SK-N-MC (cell line): ENCODE measurements at regions not wholly inside any gene's neighbourhood (a gene's known extent, or its start where the extent isn't known, plus 50 kb on each side); places are given as distances from the start of the nearest gene placed in this dataset.

Experiments used
- EZH2 ChIP-seq: fragments of 200-600 bp; sonication (generic); IDR thresholded peaks from one replicate; pipeline ENCODE4 v1.6.1; 2017; ENCODE audit warnings: antibody characterized with exemption
- FOXP2 ChIP-seq: optimal IDR thresholded peaks from 2 replicates; pipeline ENCODE3; 2011; ENCODE audit warnings: mild to moderate bottlenecking, moderate library complexity; ENCODE audit not compliant: insufficient read depth; ENCODE audit errors: extremely low read length, control extremely low read depth

GRCh38 chr15:39029741-39030140 lies 465.1 kb upstream of the RASGRP1 start:
- TF ChIP-seq EZH2, result no peak
- TF ChIP-seq FOXP2, result no peak
